ENCODE measurements at regions not wholly inside any gene's neighbourhood (a gene's known extent, or its start where the extent isn't known, plus 50 kb on each side); places are given as distances from the start of the nearest gene placed in this dataset.

DNA sequence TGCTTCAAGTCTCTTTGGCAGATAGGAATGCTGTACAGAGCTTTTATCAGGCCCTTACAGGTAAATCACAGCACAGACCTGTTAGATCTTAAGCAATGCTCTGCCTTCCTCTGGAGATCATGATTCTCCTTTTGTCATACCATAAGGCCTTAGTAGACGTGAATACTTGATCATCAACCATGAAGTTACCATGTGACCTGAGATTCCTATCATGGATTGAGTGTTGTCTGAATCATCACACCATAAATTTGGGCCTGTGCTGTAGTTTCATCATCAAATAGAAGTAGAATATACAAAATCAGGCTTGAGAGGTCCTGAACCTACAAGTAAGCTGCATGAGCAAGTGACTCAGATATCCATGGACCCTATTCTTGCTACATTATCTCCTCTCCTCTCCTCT lies 466.8 kb upstream of the INTU start:
- Histone ChIP-seq H3K36me3 (ENCODE audit: control insufficient read depth in 2 of 2, extremely low read depth in 1 of 2, insufficient read depth in 2 of 2, low read length in 2 of 2) (no peaks in the 10 kb centered on the region), H3K4me1 (ENCODE audit: control insufficient read depth, extremely low read depth, insufficient read depth, low read length) (no peaks in the 10 kb centered on the region), H3K9me1 (replicated peaks; ENCODE audit: control insufficient read depth, extremely low read depth, insufficient read depth, low read length) (no peaks in the 10 kb centered on the region), H3K9ac (replicated peaks; ENCODE audit: extremely low read depth, insufficient read depth, low read length) (no peak overlapping the region), H3K79me2 (ENCODE audit: control insufficient read depth, insufficient read depth, low read length) (no peaks in the 10 kb centered on the region), H2AFZ (ENCODE audit: low read depth, low read length) (no peak overlapping the region), H3K9me3 (replicated peaks; ENCODE audit: control insufficient read depth, insufficient read depth, low read length) (peaks cover 4% of the 10 kb centered on the region), H3K4me2 (ENCODE audit: insufficient read depth, low read length) (no peak overlapping the region), H4K20me1 (replicated peaks; ENCODE audit: control insufficient read depth, extremely low read depth, insufficient read depth, low read length) (no peaks in the 10 kb centered on the region), H3K4me3 (replicated peaks in 1 of 3; ENCODE audit: insufficient read depth in 1 of 3, low read depth in 1 of 3, low read length in 3 of 3) (no peak overlapping the region), H3K27me3 (ENCODE audit: control insufficient read depth in 2 of 2, insufficient read depth in 2 of 2, low read length in 2 of 2) (no peaks in the 10 kb centered on the region), H3K27ac (ENCODE audit: insufficient read depth, low read depth, low read length) (no peak overlapping the region)
- POLR2A ChIA-PET, result no interaction called here
- no peak for DNase-seq (ENCODE audit: low read depth, low spot score)
- dilution Hi-C loops (cut with MboI; ENCODE audit: extremely low pct_ligation_motif_present, low sequenced_read_pairs), result no loop called here
- TF ChIP-seq POLR2AphosphoS5 (IDR thresholded peaks at IDR 0.05; ENCODE audit: insufficient read depth, low read depth, low read length), result no peak
- no peak for TF ChIP-seq JUN (IDR thresholded peaks at IDR 0.05; ENCODE audit: borderline replicate concordance, insufficient read depth, insufficient read length, low read depth)
- TF ChIP-seq, protein P1, sequence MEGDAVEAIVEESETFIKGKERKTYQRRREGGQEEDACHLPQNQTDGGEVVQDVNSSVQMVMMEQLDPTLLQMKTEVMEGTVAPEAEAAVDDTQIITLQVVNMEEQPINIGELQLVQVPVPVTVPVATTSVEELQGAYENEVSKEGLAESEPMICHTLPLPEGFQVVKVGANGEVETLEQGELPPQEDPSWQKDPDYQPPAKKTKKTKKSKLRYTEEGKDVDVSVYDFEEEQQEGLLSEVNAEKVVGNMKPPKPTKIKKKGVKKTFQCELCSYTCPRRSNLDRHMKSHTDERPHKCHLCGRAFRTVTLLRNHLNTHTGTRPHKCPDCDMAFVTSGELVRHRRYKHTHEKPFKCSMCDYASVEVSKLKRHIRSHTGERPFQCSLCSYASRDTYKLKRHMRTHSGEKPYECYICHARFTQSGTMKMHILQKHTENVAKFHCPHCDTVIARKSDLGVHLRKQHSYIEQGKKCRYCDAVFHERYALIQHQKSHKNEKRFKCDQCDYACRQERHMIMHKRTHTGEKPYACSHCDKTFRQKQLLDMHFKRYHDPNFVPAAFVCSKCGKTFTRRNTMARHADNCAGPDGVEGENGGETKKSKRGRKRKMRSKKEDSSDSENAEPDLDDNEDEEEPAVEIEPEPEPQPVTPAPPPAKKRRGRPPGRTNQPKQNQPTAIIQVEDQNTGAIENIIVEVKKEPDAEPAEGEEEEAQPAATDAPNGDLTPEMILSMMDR (IDR thresholded peaks at IDR 0.05; ENCODE audit: extremely low read depth in 1 of 2, insufficient read depth in 1 of 2, low read depth in 1 of 2, low read length in 2 of 2), result no peak
- TF ChIP-seq GATA2 (IDR thresholded peaks at IDR 0.05; ENCODE audit: insufficient read depth, insufficient read length, low read depth, low read length), result no peak
- no peak for TF ChIP-seq FOS (IDR thresholded peaks at IDR 0.05; ENCODE audit: borderline replicate concordance, insufficient read depth, low read length)
- no peak for TF ChIP-seq MYC (IDR thresholded peaks at IDR 0.05; ENCODE audit: low read depth, low read length)
- no peak for TF ChIP-seq POLR2A (IDR thresholded peaks at IDR 0.05; ENCODE audit: low read depth, low read length)
- TF ChIP-seq, protein P2, sequence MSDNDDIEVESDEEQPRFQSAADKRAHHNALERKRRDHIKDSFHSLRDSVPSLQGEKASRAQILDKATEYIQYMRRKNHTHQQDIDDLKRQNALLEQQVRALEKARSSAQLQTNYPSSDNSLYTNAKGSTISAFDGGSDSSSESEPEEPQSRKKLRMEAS (IDR thresholded peaks at IDR 0.05; ENCODE audit: insufficient read depth, insufficient read length), result no peak
- no peak for TF ChIP-seq EZH2 (IDR thresholded peaks at IDR 0.05; ENCODE audit: borderline replicate concordance, low read depth, low read length, severe bottlenecking)
- FAIRE-seq, result no peak
- CTCF ChIA-PET, result no interaction called here
- no TSS peak for BruUV-seq (replicated peaks)
- intact Hi-C loops (cut with micrococcal nuclease), result no loop called here
